HepG2 (cell line): ENCODE measurements at regions not wholly inside any gene's neighbourhood (a gene's known extent, or its start where the extent isn't known, plus 50 kb on each side); places are given as distances from the start of the nearest gene placed in this dataset.
"Not testable (repeated sequence)": the region's sequence is repeated elsewhere in the genome, so short reads cannot be mapped to it uniquely, and the experiment has no call there.

Experiments used
- ATAC-seq: fragments of 200-7000 bp; cut with Tn5 transposase; 3 replicates; pipeline ENCODE4 v1.9.1; 2020; ENCODE audit warnings: mild to moderate bottlenecking, moderate library complexity
- BruUV-seq: library from RNA; stranded (reverse); fragments of 400-500 nt; replicated peaks from 2 replicates; lab custom pipeline; 2021; lab: Mats Ljungman, UMichigan
- CTCF ChIA-PET: fragments of 300-600 bp; formaldehyde crosslinking; extraction: SDS; loops from one replicate; lab custom pipeline; 2021; ENCODE audit warnings: low total read pairs, inconsistent platforms, low intra/inter-chr PET ratio; lab: Yijun Ruan, JAX
- POLR2A ChIA-PET: fragments of 350-600 bp; sonication (Branson Sonifier 250); formaldehyde crosslinking; loops from one replicate; lab custom pipeline; 2020; ENCODE audit warnings: antibody characterized with exemption, inconsistent platforms; lab: Yijun Ruan, JAX
- DNase-seq: peaks from one replicate; pipeline ENCODE4 v3.0.0-alpha.2; 2015; ENCODE audit warnings: low spot score
- FAIRE-seq: peaks from 3 replicates; lab custom pipeline; 2011; peaks lifted over from hg19 to GRCh38; lab: Jason Lieb, UNC
- H2AFZ ChIP-seq: one replicate; pipeline ENCODE4 v1.6.1; 2011; ENCODE audit warnings: low read length, inconsistent platforms
- H3K27ac ChIP-seq: fragments of 300-600 bp; 3 replicates; pipeline ENCODE4 v1.8.0; 2011; ENCODE audit warnings: mixed run types, mild to moderate bottlenecking, mixed read lengths, low read length, inconsistent platforms; ENCODE audit not compliant: insufficient read depth; ENCODE audit errors: extremely low read length
- H3K27me3 ChIP-seq, 2 experiments: fragments of 200-600 bp in 1 of 2; 2 replicates in 1 of 2; 3 replicates in 1 of 2; pipeline versions ENCODE4 v1.6.0 to v1.8.0; 2011; ENCODE audit warnings: low read length in 2 of 2, mild to moderate bottlenecking in 2 of 2, moderate library complexity in 2 of 2, inconsistent platforms in 1 of 2; ENCODE audit not compliant: insufficient read depth in 2 of 2, control insufficient read depth in 1 of 2
- H3K36me3 ChIP-seq, 2 experiments: fragments of 200-600 bp in 1 of 2; replicated peaks in 1 of 2; 2 replicates in 1 of 2; 3 replicates in 1 of 2; pipeline versions ENCODE4 v1.5.1 to v1.8.0; 2011; ENCODE audit warnings: low read length in 2 of 2, inconsistent platforms in 1 of 2; ENCODE audit not compliant: insufficient read depth in 2 of 2, control insufficient read depth in 1 of 2
- H3K4me1 ChIP-seq: 2 replicates; pipeline ENCODE4 v1.5.1; 2012; ENCODE audit warnings: low read length, inconsistent platforms; ENCODE audit not compliant: insufficient read depth
- H3K4me2 ChIP-seq: 2 replicates; pipeline ENCODE4 v1.6.0; 2011; ENCODE audit warnings: low read depth, low read length, inconsistent platforms
- H3K4me3 ChIP-seq, 3 experiments: fragments of 200-600 bp in 1 of 3; sonication (generic), shearing (Covaris generic) in 1 of 3; replicated peaks in 1 of 3; 2 replicates each; pipeline ENCODE4 v1.5.1; 2011 to 2016; ENCODE audit warnings: low read length in 3 of 3, inconsistent platforms in 2 of 3, low read depth in 2 of 3, mild to moderate bottlenecking in 2 of 3, control low read depth in 1 of 3, mixed read lengths in 1 of 3; ENCODE audit not compliant: insufficient read depth in 1 of 3
- H3K79me2 ChIP-seq: one replicate; pipeline ENCODE4 v1.6.1; 2011; ENCODE audit warnings: low read length, inconsistent platforms; ENCODE audit not compliant: insufficient read depth
- H3K9ac ChIP-seq: 2 replicates; pipeline ENCODE4 v1.6.0; 2011; ENCODE audit warnings: mild to moderate bottlenecking, low read depth, low read length, inconsistent platforms; ENCODE audit not compliant: insufficient read depth
- H3K9me3 ChIP-seq: 2 replicates; pipeline ENCODE4 v1.5.1; 2012; ENCODE audit warnings: mild to moderate bottlenecking, low read length
- H4K20me1 ChIP-seq: 2 replicates; pipeline ENCODE4 v1.6.0; 2011; ENCODE audit warnings: inconsistent platforms, mild to moderate bottlenecking, low read length, moderate library complexity; ENCODE audit not compliant: insufficient read depth
- CREB1 ChIP-seq, 2 experiments: fragments of 450-650 bp in 1 of 2; IDR thresholded peaks; 2 replicates each; pipeline ENCODE4 v1.6.1; 2016 to 2017; ENCODE audit warnings: control low read depth in 1 of 2, mild to moderate bottlenecking in 1 of 2, missing compliant biosample characterization in 1 of 2, missing genetic modification characterization in 1 of 2
- DMAP1 ChIP-seq: IDR thresholded peaks from 2 replicates; pipeline ENCODE4 v1.6.1; 2016
- NFKB2 ChIP-seq: sonication (generic); formaldehyde crosslinking; IDR thresholded peaks from 2 replicates; pipeline ENCODE4 v1.4.0; 2020; ENCODE audit warnings: missing genetic modification reagents, borderline replicate concordance
- NR2F2 ChIP-seq: IDR thresholded peaks from 2 replicates; pipeline ENCODE4 v1.6.1; 2012; ENCODE audit warnings: low read depth, inconsistent platforms, borderline replicate concordance
- ZNF256 ChIP-seq: sonication (generic); formaldehyde crosslinking; conservative IDR thresholded peaks from 2 replicates; pipeline ENCODE4 v1.4.0; 2020; ENCODE audit warnings: missing genetic modification reagents
- WGBS: methylation state at CpG from one replicate; pipeline ENCODE4 v1.1.6; 2017; ENCODE audit warnings: low lambda C conversion rate; 5-methylcytosine and 5-hydroxymethylcytosine counted together
- in situ Hi-C: cut with HindIII; loops from 2 replicates; pipeline ENCODE4 v1.10.0; 2017; ENCODE audit warnings: low pct_unique_long_range_greater_than_20kb; ENCODE audit not compliant: extremely low pct_ligation_motif_present
- intact Hi-C: fragments of 100-400 bp; cut with micrococcal nuclease; formaldehyde crosslinking; loops from one replicate; pipeline ENCODE4 v1.10.0; 2022; ENCODE audit not compliant: unreplicated experiment
- TF ChIP-seq, protein P1 (sequence below): sonication (generic); formaldehyde crosslinking; IDR thresholded peaks from 2 replicates; pipeline ENCODE4 v1.4.0; 2020; ENCODE audit warnings: missing genetic modification reagents
- TF ChIP-seq, protein P2 (sequence below): sonication (generic); formaldehyde crosslinking; IDR thresholded peaks from 2 replicates; pipeline ENCODE4 v1.9.0; 2021; ENCODE audit warnings: missing genetic modification reagents, borderline replicate concordance

DNA sequence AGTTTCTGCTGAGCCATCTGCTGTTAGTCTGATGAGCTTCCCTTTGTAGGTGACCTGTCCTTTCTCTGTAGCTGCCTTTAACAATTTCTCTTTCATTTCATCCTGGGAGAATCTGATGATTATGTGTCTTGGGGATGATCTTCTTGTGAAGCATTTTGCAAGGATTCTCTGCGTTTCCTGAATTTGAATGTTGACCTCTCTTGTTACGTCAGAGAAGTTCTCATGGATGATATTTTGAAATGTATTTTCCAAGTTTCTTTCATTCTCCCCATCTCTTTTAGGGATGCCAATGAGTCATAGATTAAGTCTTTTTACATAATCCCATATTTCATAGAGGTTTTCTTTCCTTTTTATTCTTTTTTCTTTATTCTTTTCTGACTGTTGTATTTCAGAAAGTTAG, 184.2 kb upstream of the BET1 start:
- H2AFZ ChIP-seq: no peak overlapping the region
- DNase-seq (no peak), FAIRE-seq (no peak), ATAC-seq (no peak)
- in situ Hi-C loops (no loop called here), intact Hi-C loops (no loop called here)
- H3K4me3 ChIP-seq: no peak overlapping the region
- no peaks in the 10 kb centered on the region for H3K9me3 ChIP-seq
- TF ChIP-seq NFKB2 (CRISPR knock-in tag): no peak
- TF ChIP-seq, protein P1, sequence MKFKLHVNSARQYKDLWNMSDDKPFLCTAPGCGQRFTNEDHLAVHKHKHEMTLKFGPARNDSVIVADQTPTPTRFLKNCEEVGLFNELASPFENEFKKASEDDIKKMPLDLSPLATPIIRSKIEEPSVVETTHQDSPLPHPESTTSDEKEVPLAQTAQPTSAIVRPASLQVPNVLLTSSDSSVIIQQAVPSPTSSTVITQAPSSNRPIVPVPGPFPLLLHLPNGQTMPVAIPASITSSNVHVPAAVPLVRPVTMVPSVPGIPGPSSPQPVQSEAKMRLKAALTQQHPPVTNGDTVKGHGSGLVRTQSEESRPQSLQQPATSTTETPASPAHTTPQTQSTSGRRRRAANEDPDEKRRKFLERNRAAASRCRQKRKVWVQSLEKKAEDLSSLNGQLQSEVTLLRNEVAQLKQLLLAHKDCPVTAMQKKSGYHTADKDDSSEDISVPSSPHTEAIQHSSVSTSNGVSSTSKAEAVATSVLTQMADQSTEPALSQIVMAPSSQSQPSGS (CRISPR knock-in tag): no peak
- peak; percentile 72 for TF ChIP-seq CREB1 (IDR thresholded peaks at IDR 0.05)
- no peak for TF ChIP-seq CREB1 (CRISPR knock-in tag; IDR thresholded peaks at IDR 0.05)
- TF ChIP-seq ZNF256 (CRISPR knock-in tag): no peak
- TF ChIP-seq, protein P2, sequence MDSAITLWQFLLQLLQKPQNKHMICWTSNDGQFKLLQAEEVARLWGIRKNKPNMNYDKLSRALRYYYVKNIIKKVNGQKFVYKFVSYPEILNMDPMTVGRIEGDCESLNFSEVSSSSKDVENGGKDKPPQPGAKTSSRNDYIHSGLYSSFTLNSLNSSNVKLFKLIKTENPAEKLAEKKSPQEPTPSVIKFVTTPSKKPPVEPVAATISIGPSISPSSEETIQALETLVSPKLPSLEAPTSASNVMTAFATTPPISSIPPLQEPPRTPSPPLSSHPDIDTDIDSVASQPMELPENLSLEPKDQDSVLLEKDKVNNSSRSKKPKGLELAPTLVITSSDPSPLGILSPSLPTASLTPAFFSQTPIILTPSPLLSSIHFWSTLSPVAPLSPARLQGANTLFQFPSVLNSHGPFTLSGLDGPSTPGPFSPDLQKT (CRISPR knock-in tag): no peak
- no peak for TF ChIP-seq DMAP1 (CRISPR knock-in tag)
- H3K36me3 ChIP-seq: no peaks in the 10 kb centered on the region
- no peaks in the 10 kb centered on the region; the same call in 1 of the 2 replicates for H3K4me1 ChIP-seq
- ChIA-PET POLR2A (no interaction called here), CTCF (no interaction called here)
- no peaks in the 10 kb centered on the region for H3K27me3 ChIP-seq
- no peak overlapping the region for H3K4me2 ChIP-seq
- H3K79me2 ChIP-seq: no peaks in the 10 kb centered on the region
- no peak overlapping the region for H3K9ac ChIP-seq
- WGBS: 2% methylated on average over 2 of the region's 2 CpGs
- H4K20me1 ChIP-seq: no peaks in the 10 kb centered on the region
- H3K27ac ChIP-seq: no peak overlapping the region
- no TSS peak for BruUV-seq

- H3K9ac ChIP-seq: no peak overlapping the region
- H3K4me1 ChIP-seq: no peaks in the 10 kb centered on the region
- no peaks in the 10 kb centered on the region for H4K20me1 ChIP-seq
- H3K79me2 ChIP-seq: no peaks in the 10 kb centered on the region
- no peak overlapping the region for H3K4me2 ChIP-seq
- no peak overlapping the region for H3K27ac ChIP-seq
- ChIA-PET POLR2A (no interaction called here), CTCF (no interaction called here)
- intact Hi-C loops: no loop called here
- ATAC-seq: no peak
- no peak for DNase-seq
- no peaks in the 10 kb centered on the region for H3K27me3 ChIP-seq
- TF ChIP-seq NR2F2: no peak
- in situ Hi-C loops: no loop called here
- no TSS peak for BruUV-seq
- FAIRE-seq: no peak
- H3K9me3 ChIP-seq: no peaks in the 10 kb centered on the region
- 0% methylated on average over 1 of the region's 1 CpG for whole genome bisulfite sequencing
- no peaks in the 10 kb centered on the region for H3K36me3 ChIP-seq
- no peak overlapping the region for H2AFZ ChIP-seq
- H3K4me3 ChIP-seq: no peak overlapping the region
Measured at GRCh38 chr7:94190599-94191061, 186.5 kb upstream of the BET1 start.

- H3K4me1 ChIP-seq, BruUV-seq, POLR2A ChIA-PET, ATAC-seq, DNase-seq, FAIRE-seq, H3K4me2 ChIP-seq, H4K20me1 ChIP-seq, H3K9ac ChIP-seq, CTCF ChIA-PET, H3K79me2 ChIP-seq, H3K9me3 ChIP-seq, H3K27me3 ChIP-seq, intact Hi-C loops, H2AFZ ChIP-seq, H3K4me3 ChIP-seq, H3K36me3 ChIP-seq, in situ Hi-C loops, H3K27ac ChIP-seq: not testable (repeated sequence)
- 34% methylated on average over 3 of the region's 3 CpGs for WGBS
Measured at GRCh38 chr7:94194426-94194825, 190.3 kb upstream of the BET1 start.
